Chondrocyte (in vitro differentiated cells): ENCODE measurements at regions not wholly inside any gene's neighbourhood (a gene's known extent, or its start where the extent isn't known, plus 50 kb on each side); places are given as distances from the start of the nearest gene placed in this dataset.

Experiments
- DNase-seq: peaks from one replicate; pipeline ENCODE4 v3.0.0; 2021; ENCODE audit warnings: mixed read lengths, low spot score
- H3K27ac Mint-ChIP-seq: one replicate; pipeline ENCODE4 v1.8.0; 2021; ENCODE audit warnings: mild to moderate bottlenecking, moderate library complexity, mixed read lengths; ENCODE audit not compliant: unreplicated experiment
- H3K27me3 Mint-ChIP-seq: 2 replicates; pipeline ENCODE4 v1.8.0; 2021; ENCODE audit warnings: low read depth, mixed read lengths
- H3K36me3 Mint-ChIP-seq: 2 replicates; pipeline ENCODE4 v1.8.0; 2021; ENCODE audit warnings: low read depth, mixed read lengths
- H3K4me1 Mint-ChIP-seq: 2 replicates; pipeline ENCODE4 v1.8.0; 2021; ENCODE audit warnings: low read depth, mild to moderate bottlenecking, mixed read lengths
- H3K4me3 Mint-ChIP-seq: one replicate; pipeline ENCODE4 v1.8.0; 2021; ENCODE audit warnings: mild to moderate bottlenecking, moderate library complexity, mixed read lengths; ENCODE audit not compliant: unreplicated experiment
- H3K9me3 Mint-ChIP-seq: 2 replicates; pipeline ENCODE4 v1.8.0; 2021; ENCODE audit warnings: low read depth, mixed read lengths
- TF ChIP-seq, protein P1 (sequence below): fragments of 200-600 bp; sonication (generic); IDR thresholded peaks from 2 replicates; pipeline ENCODE4 v1.5.0; 2021; ENCODE audit warnings: antibody characterized with exemption, mild to moderate bottlenecking, moderate library complexity

DNA sequence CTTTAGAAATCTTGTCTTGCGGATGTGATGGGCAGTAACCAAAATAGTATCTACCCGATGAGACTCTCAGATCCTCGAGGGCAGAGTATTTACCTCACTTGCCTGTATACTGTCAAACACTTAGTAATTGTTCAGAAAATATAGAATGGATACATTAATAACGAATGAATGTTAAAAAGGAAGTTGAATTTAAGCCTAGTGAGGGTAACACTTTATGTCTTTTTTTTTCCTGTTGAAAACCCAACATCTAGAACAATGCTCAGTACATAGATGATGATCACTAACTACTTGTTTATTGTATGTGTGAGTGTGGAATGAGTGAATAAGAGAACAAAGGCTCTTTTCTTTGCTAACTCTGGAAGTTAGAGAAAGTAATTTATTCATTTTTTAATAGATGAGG lies 195.7 kb downstream of the MIAT start:
- Mint-ChIP-seq H3K36me3 (no peaks in the 10 kb centered on the region), H3K9me3 (no peaks in the 10 kb centered on the region), H3K4me1 (peaks cover 19% of the 10 kb centered on the region), H3K27ac (no peak overlapping the region), H3K27me3 (no peaks in the 10 kb centered on the region), H3K4me3 (no peak overlapping the region)
- TF ChIP-seq, protein P1, sequence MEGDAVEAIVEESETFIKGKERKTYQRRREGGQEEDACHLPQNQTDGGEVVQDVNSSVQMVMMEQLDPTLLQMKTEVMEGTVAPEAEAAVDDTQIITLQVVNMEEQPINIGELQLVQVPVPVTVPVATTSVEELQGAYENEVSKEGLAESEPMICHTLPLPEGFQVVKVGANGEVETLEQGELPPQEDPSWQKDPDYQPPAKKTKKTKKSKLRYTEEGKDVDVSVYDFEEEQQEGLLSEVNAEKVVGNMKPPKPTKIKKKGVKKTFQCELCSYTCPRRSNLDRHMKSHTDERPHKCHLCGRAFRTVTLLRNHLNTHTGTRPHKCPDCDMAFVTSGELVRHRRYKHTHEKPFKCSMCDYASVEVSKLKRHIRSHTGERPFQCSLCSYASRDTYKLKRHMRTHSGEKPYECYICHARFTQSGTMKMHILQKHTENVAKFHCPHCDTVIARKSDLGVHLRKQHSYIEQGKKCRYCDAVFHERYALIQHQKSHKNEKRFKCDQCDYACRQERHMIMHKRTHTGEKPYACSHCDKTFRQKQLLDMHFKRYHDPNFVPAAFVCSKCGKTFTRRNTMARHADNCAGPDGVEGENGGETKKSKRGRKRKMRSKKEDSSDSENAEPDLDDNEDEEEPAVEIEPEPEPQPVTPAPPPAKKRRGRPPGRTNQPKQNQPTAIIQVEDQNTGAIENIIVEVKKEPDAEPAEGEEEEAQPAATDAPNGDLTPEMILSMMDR = no peak
- no peak for DNase-seq

DNA sequence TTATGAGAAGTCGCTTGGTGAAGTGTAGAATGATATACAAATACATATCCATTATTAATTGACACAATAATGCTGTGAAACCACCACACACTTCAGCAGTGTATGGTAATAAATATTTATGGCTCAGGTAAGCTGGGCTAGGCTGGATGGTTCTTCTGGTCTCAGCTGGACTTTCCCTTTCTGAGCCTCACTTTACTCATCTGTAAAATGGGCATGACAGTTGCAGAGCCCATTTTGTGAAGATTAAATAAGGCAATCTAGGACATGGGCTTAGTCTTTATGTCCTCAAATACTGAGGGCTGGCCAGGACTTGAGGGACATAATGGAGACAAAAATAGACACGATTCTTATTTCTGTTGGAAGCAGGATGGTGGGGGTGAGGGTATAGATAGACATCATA lies 196.1 kb downstream of the MIAT start:
- no peak overlapping the region for H3K27ac Mint-ChIP-seq
- H3K4me1 Mint-ChIP-seq = peaks cover 14% of the 10 kb centered on the region
- no peak for DNase-seq
- no peak overlapping the region for H3K4me3 Mint-ChIP-seq
- TF ChIP-seq, protein P1 = no peak
- no peaks in the 10 kb centered on the region for H3K9me3 Mint-ChIP-seq
- H3K27me3 Mint-ChIP-seq = no peaks in the 10 kb centered on the region
- H3K36me3 Mint-ChIP-seq = no peaks in the 10 kb centered on the region

DNA sequence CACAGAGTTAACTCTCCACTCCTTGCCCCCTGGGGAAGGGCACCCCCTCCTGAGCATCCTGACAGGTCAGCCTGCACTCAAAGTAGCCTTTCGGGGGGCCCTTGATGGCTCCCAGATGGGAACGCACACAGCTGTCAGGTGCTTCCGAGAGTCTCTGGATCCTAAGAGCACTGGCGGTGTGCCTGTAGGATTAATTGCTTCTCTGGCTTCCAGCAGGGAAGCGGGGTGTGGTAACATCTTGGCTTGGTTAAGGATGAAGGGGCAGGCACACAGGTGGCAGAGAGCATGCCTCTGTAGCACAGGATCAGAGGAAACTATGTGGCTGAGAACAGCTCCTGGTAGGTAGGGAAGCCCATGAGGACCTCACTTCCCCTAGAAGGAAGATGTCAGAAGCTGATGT lies 199.8 kb downstream of the MIAT start:
- no peaks in the 10 kb centered on the region for H3K27me3 Mint-ChIP-seq
- TF ChIP-seq, protein P1 = no peak
- peaks cover 5% of the 10 kb centered on the region for H3K9me3 Mint-ChIP-seq
- no peak overlapping the region for H3K4me3 Mint-ChIP-seq
- peaks cover 1% of the 10 kb centered on the region for H3K4me1 Mint-ChIP-seq
- H3K36me3 Mint-ChIP-seq = peaks cover 3% of the 10 kb centered on the region
- DNase-seq = no peak
- no peak overlapping the region for H3K27ac Mint-ChIP-seq

DNA sequence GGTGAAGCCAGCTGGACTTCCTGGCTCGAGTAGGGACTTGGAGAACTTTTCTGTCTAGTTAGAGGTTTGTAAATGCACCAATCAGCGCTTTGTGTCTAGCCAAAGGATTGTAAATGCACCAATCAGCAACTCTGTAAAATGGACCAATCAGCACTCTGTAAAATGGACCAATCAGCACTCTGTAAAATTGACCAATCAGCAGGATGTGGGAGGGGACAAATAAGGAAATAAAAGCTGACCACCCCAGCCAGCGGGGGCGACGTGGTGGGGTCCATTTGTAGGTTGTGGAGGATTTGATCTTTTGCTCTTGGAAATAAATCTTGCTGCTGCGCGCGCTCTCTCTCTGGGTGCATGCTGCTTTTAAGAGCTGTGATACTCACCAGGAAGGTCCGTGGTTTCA lies 202.9 kb downstream of the MIAT start:
- no peaks in the 10 kb centered on the region for H3K4me1 Mint-ChIP-seq
- no peaks in the 10 kb centered on the region for H3K27me3 Mint-ChIP-seq
- no peak overlapping the region for H3K4me3 Mint-ChIP-seq
- no peak overlapping the region for H3K27ac Mint-ChIP-seq
- H3K36me3 Mint-ChIP-seq = peaks cover 3% of the 10 kb centered on the region
- TF ChIP-seq, protein P1 = no peak
- DNase-seq = no peak
- H3K9me3 Mint-ChIP-seq = peaks cover 5% of the 10 kb centered on the region

DNA sequence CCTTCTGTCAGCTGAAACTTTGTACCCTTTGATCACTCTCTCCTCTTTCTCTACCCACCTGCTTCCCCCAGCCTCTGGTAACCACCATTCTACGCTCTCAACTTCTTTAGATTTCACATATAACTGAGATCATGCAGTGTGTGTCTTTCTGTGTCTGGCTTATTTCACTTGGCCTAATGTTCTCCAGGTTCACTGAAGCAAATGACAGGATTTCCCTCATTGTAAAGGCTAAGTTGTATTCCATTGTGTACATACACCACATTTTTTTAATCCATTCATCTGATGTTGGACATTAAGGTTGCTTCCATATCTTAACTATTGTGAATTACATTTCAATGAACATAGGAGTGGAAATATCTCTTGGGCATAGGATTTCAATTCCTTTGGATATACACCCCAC lies 207.6 kb downstream of the MIAT start:
- peaks cover 24% of the 10 kb centered on the region for H3K9me3 Mint-ChIP-seq
- TF ChIP-seq, protein P1 = no peak

More for the DNA sequence above, 207.6 kb downstream of the MIAT start:
- no peaks in the 10 kb centered on the region for H3K4me1 Mint-ChIP-seq
- H3K27me3 Mint-ChIP-seq = no peaks in the 10 kb centered on the region
- DNase-seq = no peak
- H3K36me3 Mint-ChIP-seq = peaks cover 6% of the 10 kb centered on the region
- no peak overlapping the region for H3K4me3 Mint-ChIP-seq
- no peak overlapping the region for H3K27ac Mint-ChIP-seq
